Vagina (tissue), 2 donors: ENCODE measurements at regions not wholly inside any gene's neighbourhood (a gene's known extent, or its start where the extent isn't known, plus 50 kb on each side); places are given as distances from the start of the nearest gene placed in this dataset.

Experiments used
- POLR2A ChIP-seq, 2 donors: fragments of 450-650 bp; IDR thresholded peaks; one replicate each; pipeline ENCODE4 v1.6.1; 2017; ENCODE audit warnings: antibody characterized with exemption in 2 of 2, mild to moderate bottlenecking in 2 of 2, moderate library complexity in 2 of 2
- POLR2AphosphoS5 ChIP-seq, 2 donors: sonication (generic); formaldehyde crosslinking; IDR thresholded peaks; one replicate each; pipeline ENCODE4 v1.9.0; 2017; ENCODE audit warnings: antibody characterized with exemption in 2 of 2, mild to moderate bottlenecking in 2 of 2, low read depth in 1 of 2; ENCODE audit not compliant: insufficient read depth in 1 of 2

GRCh38 chr11:28702450-28702790 is 594.2 kb downstream of the METTL15 start:
- TF ChIP-seq POLR2A (IDR thresholded peaks at IDR 0.05) (no peak), POLR2AphosphoS5 (IDR thresholded peaks at IDR 0.05; ENCODE audit: insufficient read depth in 1 of 2, low read depth in 1 of 2) (no peak)
